ENCODE measurements at regions not wholly inside any gene's neighbourhood (a gene's known extent, or its start where the extent isn't known, plus 50 kb on each side); places are given as distances from the start of the nearest gene placed in this dataset.

DNA sequence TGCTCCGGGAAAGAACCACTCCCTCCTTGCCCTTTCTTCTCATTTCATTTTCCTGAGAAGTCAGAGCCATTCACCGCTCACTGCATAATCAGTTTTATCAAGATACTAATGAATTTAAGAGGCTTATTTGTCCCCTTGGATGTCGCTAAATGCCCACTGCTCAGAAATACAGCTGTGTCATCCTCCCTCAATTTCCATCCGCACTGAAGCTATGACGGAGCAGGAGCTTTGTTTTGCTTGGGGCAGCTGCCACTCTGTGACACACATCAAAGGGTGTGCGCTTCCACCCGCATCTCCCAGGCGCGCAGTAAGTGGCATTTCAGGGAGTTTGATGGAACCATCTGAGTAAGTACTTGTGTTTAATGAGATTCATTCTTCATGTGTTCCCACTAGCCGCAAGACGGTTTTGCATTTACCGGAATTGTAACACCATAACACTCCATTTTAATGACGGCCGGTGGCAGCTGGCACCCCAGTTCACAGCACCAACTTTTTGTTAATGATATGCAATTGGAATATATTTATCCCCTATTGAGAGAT lies 103.8 kb upstream of the PARD3 start:
- H3K9me3 Mint-ChIP-seq (ENCODE audit: low read depth) = peaks cover 5% of the 10 kb centered on the region
- peak overlapping the region; percentile 49 for H3K27ac Mint-ChIP-seq (ENCODE audit: unreplicated experiment)
- peaks cover 18% of the 10 kb centered on the region for H3K4me1 Mint-ChIP-seq (ENCODE audit: low read depth)
- TF ChIP-seq, protein P1, sequence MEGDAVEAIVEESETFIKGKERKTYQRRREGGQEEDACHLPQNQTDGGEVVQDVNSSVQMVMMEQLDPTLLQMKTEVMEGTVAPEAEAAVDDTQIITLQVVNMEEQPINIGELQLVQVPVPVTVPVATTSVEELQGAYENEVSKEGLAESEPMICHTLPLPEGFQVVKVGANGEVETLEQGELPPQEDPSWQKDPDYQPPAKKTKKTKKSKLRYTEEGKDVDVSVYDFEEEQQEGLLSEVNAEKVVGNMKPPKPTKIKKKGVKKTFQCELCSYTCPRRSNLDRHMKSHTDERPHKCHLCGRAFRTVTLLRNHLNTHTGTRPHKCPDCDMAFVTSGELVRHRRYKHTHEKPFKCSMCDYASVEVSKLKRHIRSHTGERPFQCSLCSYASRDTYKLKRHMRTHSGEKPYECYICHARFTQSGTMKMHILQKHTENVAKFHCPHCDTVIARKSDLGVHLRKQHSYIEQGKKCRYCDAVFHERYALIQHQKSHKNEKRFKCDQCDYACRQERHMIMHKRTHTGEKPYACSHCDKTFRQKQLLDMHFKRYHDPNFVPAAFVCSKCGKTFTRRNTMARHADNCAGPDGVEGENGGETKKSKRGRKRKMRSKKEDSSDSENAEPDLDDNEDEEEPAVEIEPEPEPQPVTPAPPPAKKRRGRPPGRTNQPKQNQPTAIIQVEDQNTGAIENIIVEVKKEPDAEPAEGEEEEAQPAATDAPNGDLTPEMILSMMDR (IDR thresholded peaks at IDR 0.05) = no peak
- no peak for DNase-seq (ENCODE audit: low spot score)
- peaks cover 1% of the 10 kb centered on the region for H3K36me3 Mint-ChIP-seq (ENCODE audit: low read depth)
- H3K27me3 Mint-ChIP-seq (ENCODE audit: low read depth) = peaks cover 13% of the 10 kb centered on the region
- H3K4me3 Mint-ChIP-seq (ENCODE audit: unreplicated experiment) = peak overlapping the region; percentile 58

DNA sequence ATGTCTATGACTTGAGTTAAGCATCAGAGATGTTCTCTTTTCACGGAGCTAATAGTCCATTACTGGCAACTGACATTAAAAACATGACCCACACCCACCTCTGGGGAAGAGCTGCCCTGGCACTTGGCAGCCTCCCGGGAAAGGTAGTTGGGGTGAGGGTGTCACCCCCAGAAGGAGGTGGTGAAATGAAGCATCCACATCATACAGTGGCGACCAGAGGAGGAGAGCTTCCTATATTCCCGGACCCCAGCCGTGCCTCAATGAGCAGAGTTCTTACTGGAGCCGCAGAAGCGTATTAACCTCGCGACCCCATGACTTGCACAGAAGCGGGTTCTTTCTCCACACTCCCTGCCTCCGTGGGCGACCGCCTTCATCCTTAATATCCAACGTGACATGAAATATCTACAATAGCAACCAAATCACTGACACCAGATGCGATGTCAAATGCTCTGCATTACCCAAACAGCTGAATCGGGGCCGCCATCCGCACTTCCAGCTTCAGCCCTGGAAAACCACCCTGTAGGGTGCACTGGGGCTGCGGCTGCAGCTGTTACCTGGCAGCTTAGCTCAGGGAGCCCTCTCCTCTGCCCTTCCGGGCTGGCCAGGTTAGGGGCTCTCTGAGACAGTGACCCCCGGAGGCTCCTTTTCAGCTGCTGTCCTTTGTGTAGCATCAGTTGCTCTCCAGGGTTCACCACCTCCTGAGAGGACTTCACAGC lies 103.1 kb upstream of the PARD3 start:
- Mint-ChIP-seq H3K27me3 (ENCODE audit: low read depth) (peaks cover 13% of the 10 kb centered on the region), H3K9me3 (ENCODE audit: low read depth) (no peaks in the 10 kb centered on the region), H3K4me3 (ENCODE audit: unreplicated experiment) (no peak overlapping the region), H3K4me1 (ENCODE audit: low read depth) (peaks cover 18% of the 10 kb centered on the region), H3K36me3 (ENCODE audit: low read depth) (no peaks in the 10 kb centered on the region), H3K27ac (ENCODE audit: unreplicated experiment) (peak overlapping the region; percentile 49)
- TF ChIP-seq, protein P1 (IDR thresholded peaks at IDR 0.05) = no peak
- peak; percentile 53 for DNase-seq (ENCODE audit: low spot score)

DNA sequence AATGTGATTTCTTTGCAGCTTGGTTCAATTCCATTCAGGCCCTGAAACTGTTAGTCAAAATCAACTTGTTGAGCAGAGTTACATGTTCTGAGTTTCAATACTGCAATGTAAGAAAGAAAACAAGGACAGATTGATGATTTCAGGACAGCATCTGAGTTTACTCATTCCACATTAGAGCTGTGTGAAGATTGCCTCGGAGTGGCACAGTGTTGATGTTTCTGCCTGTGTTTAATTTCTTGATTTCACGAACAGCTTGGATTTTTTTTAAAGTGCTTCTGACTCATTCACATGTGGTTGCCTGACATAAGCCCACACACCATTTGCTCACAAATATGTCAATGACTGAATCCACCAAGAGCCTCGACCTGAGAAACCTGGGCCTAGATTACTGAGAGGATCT lies 101.2 kb upstream of the PARD3 start:
- Mint-ChIP-seq H3K4me3 (ENCODE audit: unreplicated experiment) (no peak overlapping the region), H3K27me3 (ENCODE audit: low read depth) (peaks cover 13% of the 10 kb centered on the region), H3K4me1 (ENCODE audit: low read depth) (peaks cover 18% of the 10 kb centered on the region), H3K9me3 (ENCODE audit: low read depth) (no peaks in the 10 kb centered on the region), H3K27ac (ENCODE audit: unreplicated experiment) (peak overlapping the region; percentile 53), H3K36me3 (ENCODE audit: low read depth) (no peaks in the 10 kb centered on the region)
- DNase-seq (ENCODE audit: low spot score) = no peak
- TF ChIP-seq, protein P1 (IDR thresholded peaks at IDR 0.05) = no peak

DNA sequence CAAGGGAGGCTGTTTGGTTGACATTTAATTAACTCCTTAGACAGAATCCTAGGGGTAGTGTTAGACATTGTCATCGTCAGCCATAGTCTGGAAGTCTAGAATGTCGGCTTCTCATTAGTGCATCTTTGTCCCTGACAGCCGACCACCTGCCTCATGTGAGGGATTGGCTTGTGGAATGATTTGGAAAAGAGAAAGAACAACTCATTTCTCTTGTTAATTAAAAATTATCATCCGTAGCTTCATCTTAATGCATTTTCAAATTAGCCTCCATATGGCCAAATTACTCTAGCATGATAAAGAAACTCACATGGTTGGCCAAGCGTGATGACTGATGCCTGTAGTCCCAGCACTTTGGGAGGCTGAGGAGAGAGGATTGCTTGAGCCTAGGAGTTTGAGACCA lies 97.7 kb upstream of the PARD3 start:
- Mint-ChIP-seq H3K36me3 (ENCODE audit: low read depth) (no peaks in the 10 kb centered on the region), H3K27ac (ENCODE audit: unreplicated experiment) (no peak overlapping the region)

DNA sequence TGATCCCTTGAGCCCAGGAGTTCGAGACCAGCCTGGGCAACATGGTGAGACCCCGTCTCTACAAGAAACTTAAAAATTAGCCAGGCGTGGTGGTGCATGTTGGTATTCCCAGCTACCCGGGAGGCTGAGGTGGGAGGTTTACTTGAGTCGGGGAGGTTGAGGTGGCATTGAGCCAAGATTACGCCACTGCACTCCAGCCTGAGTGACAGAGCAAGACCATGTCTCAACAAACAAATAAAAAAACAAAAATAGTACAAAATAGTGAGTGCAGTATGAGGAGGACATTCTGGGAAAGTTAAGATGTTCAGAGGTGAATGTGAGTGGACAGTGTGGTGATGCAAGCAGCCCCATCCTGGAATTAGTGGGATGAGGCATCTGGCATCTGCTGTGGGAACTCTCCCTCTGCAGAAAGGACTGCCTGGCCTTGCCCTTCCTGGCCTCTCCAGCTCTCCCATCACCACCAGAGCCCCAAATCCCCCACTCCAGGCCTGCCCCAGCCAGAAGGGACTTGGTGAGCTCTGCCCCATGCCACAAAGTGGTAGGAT lies 96.6 kb upstream of the PARD3 start:
- H3K27me3 Mint-ChIP-seq (ENCODE audit: low read depth) = no peaks in the 10 kb centered on the region
- peak; percentile 26 for DNase-seq (ENCODE audit: low spot score)
- H3K27ac Mint-ChIP-seq (ENCODE audit: unreplicated experiment) = no peak overlapping the region
- H3K9me3 Mint-ChIP-seq (ENCODE audit: low read depth) = no peaks in the 10 kb centered on the region
- TF ChIP-seq, protein P1 (IDR thresholded peaks at IDR 0.05) = no peak
- H3K36me3 Mint-ChIP-seq (ENCODE audit: low read depth) = no peaks in the 10 kb centered on the region
- peaks cover 32% of the 10 kb centered on the region for H3K4me1 Mint-ChIP-seq (ENCODE audit: low read depth)
- H3K4me3 Mint-ChIP-seq (ENCODE audit: unreplicated experiment) = no peak overlapping the region

More for the DNA sequence above, 97.7 kb upstream of the PARD3 start:
- peaks cover 26% of the 10 kb centered on the region for H3K4me1 Mint-ChIP-seq (ENCODE audit: low read depth)
- H3K9me3 Mint-ChIP-seq (ENCODE audit: low read depth) = no peaks in the 10 kb centered on the region
- no peak overlapping the region for H3K4me3 Mint-ChIP-seq (ENCODE audit: unreplicated experiment)
- DNase-seq (ENCODE audit: low spot score) = no peak
- TF ChIP-seq, protein P1 (IDR thresholded peaks at IDR 0.05) = no peak
- no peaks in the 10 kb centered on the region for H3K27me3 Mint-ChIP-seq (ENCODE audit: low read depth)
